K562 (cell line): ENCODE measurements at regions not wholly inside any gene's neighbourhood (a gene's known extent, or its start where the extent isn't known, plus 50 kb on each side); places are given as distances from the start of the nearest gene placed in this dataset.

ENCODE experiments used
- ATAC-seq: fragments of 200-7000 bp; cut with Tn5 transposase; 3 replicates; pipeline ENCODE4 v1.9.1; 2020; ENCODE audit warnings: moderate library complexity
- BruUV-seq: library from RNA; stranded (reverse); fragments of 400-500 nt; replicated peaks from 2 replicates; lab custom pipeline; 2021; lab: Mats Ljungman, UMichigan
- CTCF ChIA-PET: fragments of 300-600 bp; formaldehyde crosslinking; extraction: SDS; loops from one replicate; lab custom pipeline; 2021; ENCODE audit warnings: low intra/inter-chr PET ratio; lab: Yijun Ruan, JAX
- POLR2A ChIA-PET: fragments of 300-600, 350-650 bp; sonication (Branson Sonifier 250); formaldehyde crosslinking; extraction: SDS; loops from one replicate; lab custom pipeline; 2021; ENCODE audit warnings: antibody characterized with exemption, inconsistent platforms; lab: Yijun Ruan, JAX
- DNase-seq, 4 experiments: peaks; one replicate each; pipeline versions ENCODE4 v3.0.0 to v3.0.0-alpha.2; 2011 to 2018; ENCODE audit warnings: low spot score in 3 of 4, mixed read lengths in 3 of 4; ENCODE audit errors: extremely low read depth in 1 of 4
- FAIRE-seq: peaks from 2 replicates; lab custom pipeline; 2011; peaks lifted over from hg19 to GRCh38; lab: Jason Lieb, UNC
- H2AFZ ChIP-seq: 2 replicates; pipeline ENCODE4 v1.6.0; 2011; ENCODE audit warnings: low read depth, low read length, control low read depth, inconsistent platforms
- H3K27ac ChIP-seq: fragments of 200-600 bp; 3 replicates; pipeline ENCODE4 v1.8.0; 2011; ENCODE audit warnings: low read depth, mild to moderate bottlenecking, control low read depth, inconsistent platforms, low read length, moderate library complexity, mixed read lengths; ENCODE audit errors: extremely low read depth
- H3K27me3 ChIP-seq, 2 experiments: fragments of 300-600 bp in 1 of 2; 2 replicates in 1 of 2; 3 replicates in 1 of 2; pipeline versions ENCODE4 v1.6.0 to v1.8.0; 2011; ENCODE audit warnings: inconsistent platforms in 2 of 2, low read length in 2 of 2, mild to moderate bottlenecking in 1 of 2, mixed read lengths in 1 of 2, moderate library complexity in 1 of 2; ENCODE audit not compliant: control insufficient read depth in 2 of 2, insufficient read depth in 2 of 2
- H3K36me3 ChIP-seq: fragments of 300-600 bp; 3 replicates; pipeline ENCODE4 v1.8.0; 2011; ENCODE audit warnings: mild to moderate bottlenecking, low read length, inconsistent platforms; ENCODE audit not compliant: control insufficient read depth, insufficient read depth
- H3K4me1 ChIP-seq, 2 experiments: fragments of 200-600 bp in 1 of 2; replicated peaks in 1 of 2; 2 replicates in 1 of 2; 3 replicates in 1 of 2; pipeline versions ENCODE4 v1.5.1 to v1.8.0; 2011; ENCODE audit warnings: inconsistent platforms in 2 of 2, low read length in 2 of 2, mild to moderate bottlenecking in 1 of 2, mixed read lengths in 1 of 2, moderate library complexity in 1 of 2; ENCODE audit not compliant: control insufficient read depth in 2 of 2, insufficient read depth in 2 of 2
- H3K4me2 ChIP-seq: 2 replicates; pipeline ENCODE4 v1.6.1; 2011; ENCODE audit warnings: low read length, control low read depth, inconsistent platforms, mixed read lengths; ENCODE audit not compliant: insufficient read depth
- H3K4me3 ChIP-seq: fragments of 200-600 bp; sonication (generic), shearing (Covaris generic); 2 replicates; pipeline ENCODE4 v1.5.1; 2016; ENCODE audit warnings: control low read depth, inconsistent platforms
- H3K79me2 ChIP-seq: fragments of 200-600 bp; 3 replicates; pipeline ENCODE4 v1.8.0; 2011; ENCODE audit warnings: low read length, inconsistent platforms; ENCODE audit not compliant: control insufficient read depth, insufficient read depth
- H3K9ac ChIP-seq, 2 experiments: 2 replicates each; pipeline versions ENCODE4 v1.6.0 to v1.6.1; 2011; ENCODE audit warnings: low read depth in 2 of 2, low read length in 2 of 2, control low read depth in 1 of 2, inconsistent platforms in 1 of 2, mild to moderate bottlenecking in 1 of 2, mixed read lengths in 1 of 2; ENCODE audit not compliant: insufficient read depth in 1 of 2
- H3K9me1 ChIP-seq: one replicate; pipeline ENCODE4 v1.6.0; 2011; ENCODE audit warnings: inconsistent platforms, mild to moderate bottlenecking, low read length, moderate library complexity; ENCODE audit not compliant: control insufficient read depth, insufficient read depth
- H3K9me3 ChIP-seq: replicated peaks from 2 replicates; pipeline ENCODE4 v1.5.1; 2011; ENCODE audit warnings: low read depth, low read length, inconsistent platforms; ENCODE audit not compliant: control insufficient read depth, insufficient read depth
- H4K20me1 ChIP-seq: replicated peaks from 2 replicates; pipeline ENCODE4 v1.6.1; 2011; ENCODE audit warnings: low read length, inconsistent platforms, mixed read lengths; ENCODE audit not compliant: control insufficient read depth, insufficient read depth
- ATF4 ChIP-seq: fragments of 450-650 bp; formaldehyde crosslinking; IDR thresholded peaks from 2 replicates; pipeline ENCODE4 v1.4.0; 2022; ENCODE audit warnings: mild to moderate bottlenecking, moderate library complexity
- CREB3L1 ChIP-seq: fragments of 450-650 bp; IDR thresholded peaks from 2 replicates; pipeline ENCODE4 v1.6.1; 2014; ENCODE audit warnings: low read depth, mild to moderate bottlenecking, moderate library complexity, borderline replicate concordance
- SNAPC5 ChIP-seq: fragments of 250-450 bp; sonication (Bioruptor Pico); IDR thresholded peaks from 2 replicates; pipeline ENCODE4 v1.8.0; 2021; ENCODE audit warnings: moderate library complexity, mild to moderate bottlenecking, inconsistent platforms
- SRSF3 ChIP-seq: fragments of 200-400 bp; formaldehyde crosslinking; IDR thresholded peaks from 2 replicates; pipeline ENCODE4 v1.6.1; 2016; ENCODE audit warnings: mild to moderate bottlenecking, low read length, moderate library complexity; ENCODE audit not compliant: insufficient read depth
- ZFX ChIP-seq: sonication (generic); formaldehyde crosslinking; IDR thresholded peaks from 2 replicates; pipeline ENCODE4 v1.8.0; 2022; ENCODE audit warnings: mild to moderate bottlenecking, missing genetic modification reagents, moderate library complexity
- ZNF584 ChIP-seq: fragments of 200-800 bp; sonication (Bioruptor generic); IDR thresholded peaks from 2 replicates; pipeline ENCODE4 v1.6.1; 2016; ENCODE audit warnings: low read depth, mild to moderate bottlenecking, missing genetic modification characterization, missing compliant biosample characterization
- ZNF717 ChIP-seq: fragments of 250-450 bp; sonication (Bioruptor Pico); IDR thresholded peaks from 2 replicates; pipeline ENCODE4 v1.5.0; 2021
- WGBS: fragments of 100-300 bp; shearing (Covaris generic); methylation state at CpG from one replicate; pipeline ENCODE4 v1.1.6; 2016; ENCODE audit warnings: low coverage, mixed read lengths; ENCODE audit not compliant: insufficient coverage; ENCODE audit errors: missing lambda C conversion rate; 5-methylcytosine and 5-hydroxymethylcytosine counted together
- in situ Hi-C: fragments of 300-500 bp; cut with MboI; formaldehyde crosslinking; loops from 4 replicates; pipeline ENCODE4 v1.15.0; 2018; ENCODE audit warnings: inconsistent platforms, mixed read lengths
- intact Hi-C: fragments of 100-400 bp; cut with micrococcal nuclease; formaldehyde crosslinking; loops from 2 replicates; pipeline ENCODE4 v1.14.2; 2022
- TF ChIP-seq, protein P1 (sequence below): IDR thresholded peaks from 2 replicates; pipeline ENCODE4 v1.6.1; 2016; ENCODE audit warnings: missing genetic modification characterization, missing compliant biosample characterization
- TF ChIP-seq, protein P2 (sequence below): fragments of 450-650 bp; conservative IDR thresholded peaks from 2 replicates; pipeline ENCODE4 v1.6.1; 2016; ENCODE audit warnings: missing genetic modification characterization, low read depth, mild to moderate bottlenecking, control low read depth, missing compliant biosample characterization
- TF ChIP-seq, protein P3 (sequence below): fragments of 250-450 bp; sonication (Bioruptor Pico); IDR thresholded peaks from 2 replicates; pipeline ENCODE4 v1.5.0; 2021; ENCODE audit warnings: mild to moderate bottlenecking, moderate library complexity

DNA sequence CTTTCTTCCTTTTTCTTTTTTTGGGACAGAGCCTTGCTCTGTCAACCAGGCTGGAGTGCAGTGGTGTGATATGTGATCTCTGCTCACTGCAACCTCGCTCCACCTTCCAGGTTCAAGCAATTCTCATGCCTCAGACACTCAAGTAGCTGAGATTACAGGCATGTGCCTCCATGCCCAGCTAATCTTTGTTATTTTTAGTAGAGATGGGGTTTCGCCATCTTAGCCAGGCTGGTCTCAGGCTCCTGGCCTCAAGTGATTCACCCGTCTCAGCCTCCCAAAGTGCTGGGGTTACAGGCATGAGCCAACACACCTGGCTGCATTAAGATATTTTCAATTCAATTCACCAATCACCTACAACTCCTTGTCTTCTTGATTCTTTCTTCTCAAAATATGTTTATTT, 1046.5 kb downstream of the GALC start (continued):
- no peak for TF ChIP-seq CREB3L1
- no peak for TF ChIP-seq SRSF3
- TF ChIP-seq, protein P1, sequence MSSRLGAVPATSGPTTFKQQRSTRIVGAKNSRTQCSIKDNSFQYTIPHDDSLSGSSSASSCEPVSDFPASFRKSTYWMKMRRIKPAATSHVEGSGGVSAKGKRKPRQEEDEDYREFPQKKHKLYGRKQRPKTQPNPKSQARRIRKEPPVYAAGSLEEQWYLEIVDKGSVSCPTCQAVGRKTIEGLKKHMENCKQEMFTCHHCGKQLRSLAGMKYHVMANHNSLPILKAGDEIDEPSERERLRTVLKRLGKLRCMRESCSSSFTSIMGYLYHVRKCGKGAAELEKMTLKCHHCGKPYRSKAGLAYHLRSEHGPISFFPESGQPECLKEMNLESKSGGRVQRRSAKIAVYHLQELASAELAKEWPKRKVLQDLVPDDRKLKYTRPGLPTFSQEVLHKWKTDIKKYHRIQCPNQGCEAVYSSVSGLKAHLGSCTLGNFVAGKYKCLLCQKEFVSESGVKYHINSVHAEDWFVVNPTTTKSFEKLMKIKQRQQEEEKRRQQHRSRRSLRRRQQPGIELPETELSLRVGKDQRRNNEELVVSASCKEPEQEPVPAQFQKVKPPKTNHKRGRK (tag): no peak
- TF ChIP-seq, protein P2, sequence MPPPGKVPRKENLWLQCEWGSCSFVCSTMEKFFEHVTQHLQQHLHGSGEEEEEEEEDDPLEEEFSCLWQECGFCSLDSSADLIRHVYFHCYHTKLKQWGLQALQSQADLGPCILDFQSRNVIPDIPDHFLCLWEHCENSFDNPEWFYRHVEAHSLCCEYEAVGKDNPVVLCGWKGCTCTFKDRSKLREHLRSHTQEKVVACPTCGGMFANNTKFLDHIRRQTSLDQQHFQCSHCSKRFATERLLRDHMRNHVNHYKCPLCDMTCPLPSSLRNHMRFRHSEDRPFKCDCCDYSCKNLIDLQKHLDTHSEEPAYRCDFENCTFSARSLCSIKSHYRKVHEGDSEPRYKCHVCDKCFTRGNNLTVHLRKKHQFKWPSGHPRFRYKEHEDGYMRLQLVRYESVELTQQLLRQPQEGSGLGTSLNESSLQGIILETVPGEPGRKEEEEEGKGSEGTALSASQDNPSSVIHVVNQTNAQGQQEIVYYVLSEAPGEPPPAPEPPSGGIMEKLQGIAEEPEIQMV (tag): no peak

DNA sequence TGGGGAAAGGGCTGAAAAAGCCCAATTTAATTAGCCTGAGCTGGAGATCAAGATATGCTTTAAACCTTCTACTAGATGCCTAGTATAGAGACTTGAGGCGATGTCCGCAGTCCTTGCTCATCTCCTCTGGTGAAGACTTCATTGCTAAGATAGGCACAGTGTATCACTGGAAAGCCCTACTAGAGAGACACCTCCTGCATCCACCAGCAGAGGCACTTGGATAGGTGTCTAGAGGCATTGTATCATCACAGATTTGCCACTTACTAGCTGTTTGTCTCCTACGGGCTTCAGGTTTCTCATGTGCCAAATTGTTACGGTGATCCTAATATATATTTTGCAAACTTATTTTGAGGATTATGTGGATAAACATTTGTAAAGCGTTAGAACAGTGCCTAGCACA, 1048.5 kb downstream of the GALC start:
- H3K4me3 ChIP-seq: no peak overlapping the region
- H4K20me1 ChIP-seq: no peaks in the 10 kb centered on the region
- FAIRE-seq (no peak), ATAC-seq (no peak), DNase-seq (no peak)
- no peaks in the 10 kb centered on the region for H3K79me2 ChIP-seq
- BruUV-seq: no TSS peak
- ChIA-PET POLR2A (no interaction called here), CTCF (no interaction called here)
- no peaks in the 10 kb centered on the region for H3K36me3 ChIP-seq
- no peaks in the 10 kb centered on the region for H3K4me1 ChIP-seq
- intact Hi-C loops: no loop called here
- no peak overlapping the region for H3K9ac ChIP-seq
- in situ Hi-C loops: no loop called here
- H3K9me3 ChIP-seq: no peaks in the 10 kb centered on the region
- H2AFZ ChIP-seq: no peak overlapping the region
- 0% methylated on average over 4 of the region's 5 CpGs for WGBS
- H3K4me2 ChIP-seq: no peak overlapping the region
- no peak overlapping the region for H3K27ac ChIP-seq
- H3K9me1 ChIP-seq: no peaks in the 10 kb centered on the region
- no peaks in the 10 kb centered on the region for H3K27me3 ChIP-seq
- TF ChIP-seq, protein P3, sequence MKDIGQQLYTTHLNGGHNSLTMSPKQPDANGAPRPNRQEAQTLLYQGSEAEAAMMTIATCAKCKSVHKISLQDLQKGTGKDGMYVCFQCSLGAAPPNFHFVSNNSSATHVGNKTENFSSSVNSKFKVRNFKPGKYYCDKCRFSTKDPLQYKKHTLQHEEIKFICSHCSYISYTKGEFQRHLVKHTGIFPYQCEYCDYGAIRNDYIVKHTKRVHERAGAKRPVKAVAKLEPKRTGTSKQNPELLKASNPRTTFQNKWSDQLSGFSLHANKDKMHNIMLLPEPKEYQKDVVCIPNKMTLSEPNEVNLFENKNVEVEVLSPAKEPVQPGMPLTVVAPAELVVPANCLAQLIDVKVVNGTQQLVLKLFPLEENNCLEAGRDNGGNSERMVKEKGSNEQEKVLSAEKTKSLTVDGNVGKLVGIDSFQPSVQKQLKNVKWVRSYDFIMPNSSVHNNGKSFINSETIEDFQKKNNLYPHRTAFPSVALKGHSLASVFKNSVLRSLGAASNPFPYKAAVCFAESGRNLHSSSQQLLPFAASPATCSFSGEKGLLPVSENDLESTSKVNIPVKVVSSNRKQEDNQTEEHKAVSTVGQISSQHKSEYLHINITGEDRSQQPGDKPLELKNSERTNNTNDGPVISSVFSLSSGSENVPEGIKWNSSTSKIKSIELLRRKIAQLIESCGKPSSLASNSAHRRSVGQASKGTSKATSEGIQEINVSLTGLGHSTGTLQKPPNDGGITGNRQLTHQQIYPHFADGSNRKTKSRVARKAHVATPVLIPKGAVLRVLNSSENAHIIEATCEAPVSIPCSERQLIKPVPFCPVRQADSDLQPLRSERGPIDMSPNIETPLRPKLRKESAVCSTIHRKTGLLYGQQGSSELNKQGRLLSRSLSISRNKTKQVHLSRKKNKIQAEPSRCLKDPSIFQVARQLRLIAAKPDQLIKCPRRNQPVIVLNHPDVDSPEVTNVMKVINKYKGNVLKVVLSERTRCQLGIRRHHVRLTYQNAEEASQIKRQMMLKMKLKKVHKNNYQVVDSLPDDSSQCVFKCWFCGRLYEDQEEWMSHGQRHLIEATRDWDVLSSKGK (CRISPR knock-in tag): no peak
- TF ChIP-seq SNAPC5 (CRISPR knock-in tag) (no peak), ZFX (no peak), ZNF717 (CRISPR knock-in tag) (no peak), ATF4 (CRISPR knock-in tag) (no peak), ZNF584 (CRISPR knock-in tag) (no peak)
